Sciatic nerve (tissue), 2 donors: ENCODE measurements at regions not wholly inside any gene's neighbourhood (a gene's known extent, or its start where the extent isn't known, plus 50 kb on each side); places are given as distances from the start of the nearest gene placed in this dataset.

Experiments
- ATAC-seq: fragments of 200-7000 bp; cut with Tn5 transposase; one replicate; pipeline ENCODE4 v1.9.1; 2020; ENCODE audit warnings: mild to moderate bottlenecking, moderate library complexity
- DNase-seq: peaks from one replicate; pipeline ENCODE4 v3.0.0-alpha.2; 2020; ENCODE audit warnings: low spot score
- intact Hi-C: fragments of 100-400 bp; cut with DNase I; formaldehyde crosslinking; loops from one replicate; pipeline ENCODE4 v1.14.2; 2022
- donor health status: DM: no; HTN: no; CAD: no.
- donor health status: DM: no; HTN: no; CAD: no.

- intact Hi-C loops, result no loop called here
- DNase-seq (no peak), ATAC-seq (no peak)
These were observed 477.7 kb upstream of the AGTR1 start for GRCh38 chr3:148219999-148220398.

GRCh38 chr3:148221303-148221702, 476.4 kb upstream of the AGTR1 start:
- DNase-seq (no peak), ATAC-seq (no peak)
- intact Hi-C loops, result no loop called here

GRCh38 chr3:148223266-148223665, 474.4 kb upstream of the AGTR1 start:
- DNase-seq (no peak), ATAC-seq (peak; percentile 92)
- intact Hi-C loops, result no loop called here

- no peak for DNase-seq
- no peak for ATAC-seq
- intact Hi-C loops, result no loop called here
These were observed 471.5 kb upstream of the AGTR1 start for GRCh38 chr3:148226246-148226645.

GRCh38 chr3:148227534-148227933, 470.2 kb upstream of the AGTR1 start:
- ATAC-seq (no peak), DNase-seq (no peak)
- intact Hi-C loops, result no loop called here

- DNase-seq (no peak), ATAC-seq (no peak)
- intact Hi-C loops, result no loop called here
These were observed 468.6 kb upstream of the AGTR1 start for GRCh38 chr3:148229107-148229506.

GRCh38 chr3:148230473-148230872, 467.2 kb upstream of the AGTR1 start:
- ATAC-seq (no peak), DNase-seq (no peak)
- intact Hi-C loops, result no loop called here

GRCh38 chr3:148232389-148232788, 465.3 kb upstream of the AGTR1 start:
- intact Hi-C loops, result no loop called here
- no peak for ATAC-seq
- DNase-seq, result no peak

GRCh38 chr3:148233403-148233802, 464.3 kb upstream of the AGTR1 start:
- no peak for ATAC-seq
- no peak for DNase-seq
- intact Hi-C loops, result no loop called here

- intact Hi-C loops, result no loop called here
- DNase-seq, result no peak
- no peak for ATAC-seq
These were observed 463.2 kb upstream of the AGTR1 start for GRCh38 chr3:148234536-148234935.

- no peak for ATAC-seq
- intact Hi-C loops, result no loop called here
These were observed 462.1 kb upstream of the AGTR1 start for GRCh38 chr3:148235566-148235965.

GRCh38 chr3:148238421-148238821, 459.3 kb upstream of the AGTR1 start:
- intact Hi-C loops, result no loop called here
- ATAC-seq (no peak), DNase-seq (no peak)

More at GRCh38 chr3:148235566-148235965, 462.1 kb upstream of the AGTR1 start:
- no peak for DNase-seq

GRCh38 chr3:148240351-148240750, 457.4 kb upstream of the AGTR1 start:
- DNase-seq, result no peak
- ATAC-seq, result no peak
- intact Hi-C loops, result no loop called here

- intact Hi-C loops, result no loop called here
- no peak for ATAC-seq
- DNase-seq, result no peak
These were observed 454.1 kb upstream of the AGTR1 start for GRCh38 chr3:148243609-148244008.

GRCh38 chr3:148246291-148246923, 451.3 kb upstream of the AGTR1 start:
- ATAC-seq, result no peak

GRCh38 chr3:148253713-148254112, 444.0 kb upstream of the AGTR1 start:
- no peak for ATAC-seq
- intact Hi-C loops, result no loop called here

More at GRCh38 chr3:148246291-148246923, 451.3 kb upstream of the AGTR1 start:
- DNase-seq, result no peak
- intact Hi-C loops, result no loop called here

GRCh38 chr3:148254402-148254801, 443.3 kb upstream of the AGTR1 start:
- intact Hi-C loops, result no loop called here
- ATAC-seq (no peak), DNase-seq (no peak)

More at GRCh38 chr3:148253713-148254112, 444.0 kb upstream of the AGTR1 start:
- no peak for DNase-seq

GRCh38 chr3:148255981-148256969, 441.4 kb upstream of the AGTR1 start:
- intact Hi-C loops, result no loop called here
- ATAC-seq, result no peak
- DNase-seq, result no peak

GRCh38 chr3:148262980-148263379, 434.7 kb upstream of the AGTR1 start:
- ATAC-seq, result no peak
- DNase-seq, result no peak
- intact Hi-C loops, result no loop called here

- DNase-seq, result no peak
- no peak for ATAC-seq
- intact Hi-C loops, result no loop called here
These were observed 431.9 kb upstream of the AGTR1 start for GRCh38 chr3:148265841-148266240.
